Activated T-helper 1 cell treated with Interleukin-2 at 50 U/mL for 16 hours (primary cell): ENCODE measurements at regions not wholly inside any gene's neighbourhood (a gene's known extent, or its start where the extent isn't known, plus 50 kb on each side); places are given as distances from the start of the nearest gene placed in this dataset.

Experiments used
- DNase-seq: peaks from one replicate; pipeline ENCODE4 v3.0.0-alpha.2; 2020; ENCODE audit warnings: low read depth

GRCh38 chr5:133905424-133905823 lies 63.0 kb downstream of the C5orf15 start:
- no peak for DNase-seq

GRCh38 chr5:133904641-133905040 lies 63.8 kb downstream of the C5orf15 start:
- DNase-seq, result no peak

- no peak for DNase-seq
Observed at GRCh38 chr5:133902511-133903118, 65.8 kb downstream of the C5orf15 start.

GRCh38 chr5:133900534-133901270 lies 67.7 kb downstream of the C5orf15 start:
- no peak for DNase-seq

GRCh38 chr5:133899506-133899905 lies 68.9 kb downstream of the C5orf15 start:
- DNase-seq, result no peak

- no peak for DNase-seq
Observed at GRCh38 chr5:133898440-133898839, 70.0 kb downstream of the C5orf15 start.

- no peak for DNase-seq
Observed at GRCh38 chr5:133897431-133897830, 71.0 kb downstream of the C5orf15 start.

- no peak for DNase-seq
Observed at GRCh38 chr5:133896873-133897272, 71.6 kb downstream of the C5orf15 start.

GRCh38 chr5:133895979-133896845 lies 72.2 kb downstream of the C5orf15 start:
- no peak for DNase-seq

- DNase-seq, result no peak
Observed at GRCh38 chr5:133894143-133894542, 74.3 kb downstream of the C5orf15 start.

- DNase-seq, result no peak
Observed at GRCh38 chr5:133892774-133893173, 75.7 kb downstream of the C5orf15 start.

GRCh38 chr5:133892306-133892705 lies 76.1 kb downstream of the C5orf15 start:
- DNase-seq, result no peak

- DNase-seq, result no peak
Observed at GRCh38 chr5:133891390-133891789, 77.0 kb downstream of the C5orf15 start.

GRCh38 chr5:133890776-133891280 lies 77.6 kb downstream of the C5orf15 start:
- no peak for DNase-seq

- no peak for DNase-seq
Observed at GRCh38 chr5:133890314-133890713, 78.1 kb downstream of the C5orf15 start.

GRCh38 chr5:133889271-133889905 lies 79.0 kb downstream of the C5orf15 start:
- DNase-seq, result no peak

- DNase-seq, result no peak
Observed at GRCh38 chr5:133888625-133888991, 79.8 kb downstream of the C5orf15 start.

GRCh38 chr5:133885566-133885965 lies 82.9 kb downstream of the C5orf15 start:
- no peak for DNase-seq

GRCh38 chr5:133884569-133885311 lies 83.7 kb downstream of the C5orf15 start:
- no peak for DNase-seq

- DNase-seq, result no peak
Observed at GRCh38 chr5:133883916-133884315, 84.5 kb downstream of the C5orf15 start.

- DNase-seq, result no peak
Observed at GRCh38 chr5:133882846-133883245, 85.6 kb downstream of the C5orf15 start.

GRCh38 chr5:133882389-133882695 lies 86.1 kb downstream of the C5orf15 start:
- no peak for DNase-seq
